ENCODE measurements at regions not wholly inside any gene's neighbourhood (a gene's known extent, or its start where the extent isn't known, plus 50 kb on each side); places are given as distances from the start of the nearest gene placed in this dataset.

GRCh38 chr6:16976385-16977183 lies 125.3 kb upstream of the STMND1 start:
- TF ChIP-seq CTCF (conservative IDR thresholded peaks at IDR 0.05) (no peak), ZFX (IDR thresholded peaks at IDR 0.05) (no peak)
